CD14-positive monocyte (primary cell): ENCODE measurements at regions not wholly inside any gene's neighbourhood (a gene's known extent, or its start where the extent isn't known, plus 50 kb on each side); places are given as distances from the start of the nearest gene placed in this dataset.

Experiments
- DNase-seq, 3 donors: peaks; one replicate each; pipeline ENCODE4 v3.0.0-alpha.2; 2011 to 2022
- H2AFZ ChIP-seq: 2 replicates; pipeline ENCODE4 v1.6.0; 2012; ENCODE audit warnings: mild to moderate bottlenecking, low read depth, low read length, inconsistent platforms; ENCODE audit not compliant: insufficient read depth, poor library complexity, severe bottlenecking
- H3K27ac ChIP-seq, 2 donors: 1 replicate in 1 of 2; 2 replicates in 1 of 2; pipeline ENCODE4 v1.5.1; 2012 to 2013; ENCODE audit warnings: low read length in 2 of 2, control low read depth in 1 of 2, inconsistent platforms in 1 of 2, low read depth in 1 of 2, mild to moderate bottlenecking in 1 of 2
- H3K27me3 ChIP-seq, 2 donors: one replicate each; pipeline versions ENCODE4 v1.6.0 to v1.6.1; 2011 to 2013; ENCODE audit warnings: low read length in 2 of 2; ENCODE audit not compliant: control insufficient read depth in 2 of 2, insufficient read depth in 2 of 2
- H3K36me3 ChIP-seq, 2 donors: replicated peaks in 1 of 2; 1 replicate in 1 of 2; 2 replicates in 1 of 2; pipeline versions ENCODE4 v1.5.1 to v1.6.1; 2012 to 2013; ENCODE audit warnings: low read length in 2 of 2, control low read depth in 1 of 2, inconsistent platforms in 1 of 2, mild to moderate bottlenecking in 1 of 2; ENCODE audit not compliant: insufficient read depth in 2 of 2, control insufficient read depth in 1 of 2
- H3K4me1 ChIP-seq, 2 donors: 1 replicate in 1 of 2; 2 replicates in 1 of 2; pipeline versions ENCODE4 v1.5.1 to v1.6.1; 2012 to 2013; ENCODE audit warnings: low read length in 2 of 2, control low read depth in 1 of 2, inconsistent platforms in 1 of 2, mild to moderate bottlenecking in 1 of 2, moderate library complexity in 1 of 2; ENCODE audit not compliant: insufficient read depth in 2 of 2, control insufficient read depth in 1 of 2
- H3K4me2 ChIP-seq: replicated peaks from 2 replicates; pipeline ENCODE3; 2012; ENCODE audit warnings: low read length, moderate library complexity, mild to moderate bottlenecking; ENCODE audit not compliant: poor library complexity, severe bottlenecking; ENCODE audit errors: extremely low read depth
- H3K4me3 ChIP-seq, 3 experiments: fragments of 200-600 bp in 1 of 3; sonication (generic) in 1 of 3; replicated peaks in 1 of 3; 1 replicate in 2 of 3; 2 replicates in 1 of 3; pipeline ENCODE4 v1.5.1; 2011 to 2013; ENCODE audit warnings: low read length in 3 of 3, mild to moderate bottlenecking in 3 of 3, control low read depth in 2 of 3, low read depth in 2 of 3, inconsistent platforms in 1 of 3, moderate library complexity in 1 of 3
- H3K79me2 ChIP-seq: 2 replicates; pipeline ENCODE4 v1.6.0; 2012; ENCODE audit warnings: mild to moderate bottlenecking, control low read depth, inconsistent platforms, low read length, moderate library complexity; ENCODE audit not compliant: insufficient read depth
- H3K9ac ChIP-seq: 2 replicates; pipeline ENCODE4 v1.6.0; 2017; ENCODE audit warnings: low read length, mild to moderate bottlenecking; ENCODE audit not compliant: insufficient read depth, poor library complexity, severe bottlenecking
- H3K9me3 ChIP-seq, 2 donors: replicated peaks in 1 of 2; 1 replicate in 1 of 2; 2 replicates in 1 of 2; pipeline versions ENCODE4 v1.5.1 to v1.6.1; 2012 to 2013; ENCODE audit warnings: low read length in 2 of 2, control low read depth in 1 of 2; ENCODE audit not compliant: control insufficient read depth in 1 of 2, insufficient read depth in 1 of 2
- H4K20me1 ChIP-seq: 2 replicates; pipeline ENCODE4 v1.6.0; 2012; ENCODE audit warnings: mild to moderate bottlenecking, low read length, control low read depth, moderate library complexity; ENCODE audit not compliant: insufficient read depth
- H3K27ac Mint-ChIP-seq, 7 donors: one replicate each; pipeline ENCODE4 v1.8.0; 2020; ENCODE audit warnings: mild to moderate bottlenecking in 7 of 7, mixed read lengths in 7 of 7, moderate library complexity in 6 of 7, inconsistent platforms in 2 of 7
- H3K27me3 Mint-ChIP-seq, 3 donors: one replicate each; pipeline ENCODE4 v1.8.0; 2021 to 2022; ENCODE audit warnings: low read depth in 3 of 3, mild to moderate bottlenecking in 3 of 3, mixed read lengths in 3 of 3, moderate library complexity in 3 of 3, inconsistent platforms in 1 of 3
- H3K36me3 Mint-ChIP-seq, 2 donors: one replicate each; pipeline ENCODE4 v1.8.0; 2020; ENCODE audit warnings: mixed read lengths in 2 of 2, inconsistent platforms in 1 of 2, mild to moderate bottlenecking in 1 of 2
- H3K4me1 Mint-ChIP-seq: one replicate; pipeline ENCODE4 v1.8.0; 2020; ENCODE audit warnings: mild to moderate bottlenecking, mixed read lengths
- H3K4me3 Mint-ChIP-seq, 2 donors: one replicate each; pipeline ENCODE4 v1.8.0; 2020; ENCODE audit warnings: mild to moderate bottlenecking in 2 of 2, mixed read lengths in 2 of 2, moderate library complexity in 1 of 2
- H3K9me3 Mint-ChIP-seq, 7 donors: one replicate each; pipeline ENCODE4 v1.8.0; 2020 to 2022; ENCODE audit warnings: mixed read lengths in 7 of 7, mild to moderate bottlenecking in 6 of 7, moderate library complexity in 6 of 7, inconsistent platforms in 2 of 7
- WGBS: methylation state at CpG from one replicate; pipeline ENCODE4 v1.1.5; 2013; ENCODE audit warnings: missing lambda C conversion rate; ENCODE audit not compliant: insufficient coverage; 5-methylcytosine and 5-hydroxymethylcytosine counted together
- intact Hi-C, 2 donors: fragments of 100-400 bp; cut with micrococcal nuclease; formaldehyde crosslinking; loops; one replicate each; pipeline versions ENCODE4 v1.15.0 to v1.15.1; 2023
- TF ChIP-seq, protein P1 (sequence below): fragments of 200-600 bp; IDR thresholded peaks from one replicate; pipeline ENCODE4 v1.8.0; 2022; ENCODE audit warnings: antibody characterized with exemption, mild to moderate bottlenecking

DNA sequence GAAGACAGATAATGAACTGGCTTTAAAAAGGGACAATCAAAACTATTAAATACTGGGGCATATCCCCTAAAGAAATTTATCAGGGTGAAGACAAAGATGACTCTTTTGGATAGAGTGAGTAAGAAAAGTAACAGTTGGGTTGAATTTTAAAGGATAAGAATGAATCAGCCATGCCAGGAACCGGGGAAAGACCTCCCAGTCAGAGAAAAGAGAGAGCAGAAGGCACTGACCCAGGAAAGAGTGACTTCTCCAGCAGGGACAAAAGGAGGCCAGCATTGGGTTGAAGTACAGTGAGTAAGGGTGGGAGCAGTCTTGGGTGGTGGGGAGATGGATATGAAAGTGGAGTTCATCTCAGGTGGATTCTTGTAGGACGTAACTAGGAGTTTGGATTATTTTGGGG lies 516.9 kb upstream of the JAG1 start:
- no peaks in the 10 kb centered on the region for H4K20me1 ChIP-seq
- H3K36me3 Mint-ChIP-seq = no peaks in the 10 kb centered on the region
- intact Hi-C loops = no loop called here
- no peak overlapping the region for H3K4me3 Mint-ChIP-seq
- H3K9ac ChIP-seq = no peak overlapping the region
- H3K27me3 Mint-ChIP-seq = peaks cover 0 to 7% (median 2%) of the 10 kb centered on the region in 3 donors
- 93% methylated on average over 2 of the region's 2 CpGs for WGBS
- peak overlapping the region in 1 of 7 donors; percentile 8 for H3K27ac Mint-ChIP-seq
- no peaks in the 10 kb centered on the region for H3K9me3 ChIP-seq
- TF ChIP-seq, protein P1, sequence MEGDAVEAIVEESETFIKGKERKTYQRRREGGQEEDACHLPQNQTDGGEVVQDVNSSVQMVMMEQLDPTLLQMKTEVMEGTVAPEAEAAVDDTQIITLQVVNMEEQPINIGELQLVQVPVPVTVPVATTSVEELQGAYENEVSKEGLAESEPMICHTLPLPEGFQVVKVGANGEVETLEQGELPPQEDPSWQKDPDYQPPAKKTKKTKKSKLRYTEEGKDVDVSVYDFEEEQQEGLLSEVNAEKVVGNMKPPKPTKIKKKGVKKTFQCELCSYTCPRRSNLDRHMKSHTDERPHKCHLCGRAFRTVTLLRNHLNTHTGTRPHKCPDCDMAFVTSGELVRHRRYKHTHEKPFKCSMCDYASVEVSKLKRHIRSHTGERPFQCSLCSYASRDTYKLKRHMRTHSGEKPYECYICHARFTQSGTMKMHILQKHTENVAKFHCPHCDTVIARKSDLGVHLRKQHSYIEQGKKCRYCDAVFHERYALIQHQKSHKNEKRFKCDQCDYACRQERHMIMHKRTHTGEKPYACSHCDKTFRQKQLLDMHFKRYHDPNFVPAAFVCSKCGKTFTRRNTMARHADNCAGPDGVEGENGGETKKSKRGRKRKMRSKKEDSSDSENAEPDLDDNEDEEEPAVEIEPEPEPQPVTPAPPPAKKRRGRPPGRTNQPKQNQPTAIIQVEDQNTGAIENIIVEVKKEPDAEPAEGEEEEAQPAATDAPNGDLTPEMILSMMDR = no peak
- H3K36me3 ChIP-seq = no peaks in the 10 kb centered on the region
- no peak for DNase-seq
- H3K4me2 ChIP-seq = no peak overlapping the region
- no peaks in the 10 kb centered on the region for H3K4me1 ChIP-seq
- no peak overlapping the region for H2AFZ ChIP-seq
- H3K27me3 ChIP-seq = no peaks in the 10 kb centered on the region
- no peak overlapping the region for H3K27ac ChIP-seq
- peaks cover 6% of the 10 kb centered on the region for H3K4me1 Mint-ChIP-seq
- H3K9me3 Mint-ChIP-seq = peaks cover 0 to 6% (median 0%) of the 10 kb centered on the region in 7 donors
- no peak overlapping the region for H3K4me3 ChIP-seq
- H3K79me2 ChIP-seq = no peaks in the 10 kb centered on the region

DNA sequence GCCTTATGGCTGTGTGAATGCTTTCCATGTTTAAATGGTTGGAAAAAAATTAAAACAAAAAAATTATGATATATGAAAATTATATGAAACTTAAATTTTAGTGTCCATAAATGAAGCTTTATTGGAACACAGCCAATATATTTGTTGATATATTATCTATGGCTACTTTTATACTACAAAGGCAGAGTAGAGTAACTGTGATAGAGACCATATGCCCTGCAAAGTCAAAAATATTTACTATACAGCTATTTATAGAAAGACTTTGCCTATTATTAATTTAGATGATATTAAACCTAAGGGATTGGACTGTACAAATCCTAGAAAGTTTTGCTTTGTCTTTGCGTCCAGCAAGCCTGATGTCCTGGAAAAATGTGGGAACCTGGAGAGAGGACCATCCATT lies 518.3 kb upstream of the JAG1 start:
- no peaks in the 10 kb centered on the region for H3K36me3 Mint-ChIP-seq
- Histone ChIP-seq H3K36me3 (no peaks in the 10 kb centered on the region), H4K20me1 (no peaks in the 10 kb centered on the region), H3K79me2 (no peaks in the 10 kb centered on the region), H2AFZ (no peak overlapping the region), H3K27me3 (no peaks in the 10 kb centered on the region), H3K9ac (no peak overlapping the region), H3K9me3 (no peaks in the 10 kb centered on the region), H3K4me1 (no peaks in the 10 kb centered on the region), H3K4me3 (no peak overlapping the region), H3K27ac (no peak overlapping the region), H3K4me2 (no peak overlapping the region)
- H3K9me3 Mint-ChIP-seq = peaks cover 0 to 2% (median 0%) of the 10 kb centered on the region in 7 donors
- H3K27ac Mint-ChIP-seq = no peak overlapping the region
- intact Hi-C loops = no loop called here
- WGBS = no CpG with 5 or more reads among the region's 1 CpG
- TF ChIP-seq, protein P1 = no peak
- no peak overlapping the region for H3K4me3 Mint-ChIP-seq
- DNase-seq = no peak
- H3K4me1 Mint-ChIP-seq = peaks cover 6% of the 10 kb centered on the region
- H3K27me3 Mint-ChIP-seq = peaks cover 0 to 7% (median 2%) of the 10 kb centered on the region in 3 donors
